Dedifferentiated amniotic fluid mesenchymal stem cell (primary cell): ENCODE measurements at regions not wholly inside any gene's neighbourhood (a gene's known extent, or its start where the extent isn't known, plus 50 kb on each side); places are given as distances from the start of the nearest gene placed in this dataset.
"Not testable (repeated sequence)": the region's sequence is repeated elsewhere in the genome, so short reads cannot be mapped to it uniquely, and the experiment has no call there.

Source experiments
- DNase-seq: peaks from one replicate; pipeline ENCODE4 v3.0.0-alpha.2; 2016; ENCODE audit errors: extremely low spot score

DNA sequence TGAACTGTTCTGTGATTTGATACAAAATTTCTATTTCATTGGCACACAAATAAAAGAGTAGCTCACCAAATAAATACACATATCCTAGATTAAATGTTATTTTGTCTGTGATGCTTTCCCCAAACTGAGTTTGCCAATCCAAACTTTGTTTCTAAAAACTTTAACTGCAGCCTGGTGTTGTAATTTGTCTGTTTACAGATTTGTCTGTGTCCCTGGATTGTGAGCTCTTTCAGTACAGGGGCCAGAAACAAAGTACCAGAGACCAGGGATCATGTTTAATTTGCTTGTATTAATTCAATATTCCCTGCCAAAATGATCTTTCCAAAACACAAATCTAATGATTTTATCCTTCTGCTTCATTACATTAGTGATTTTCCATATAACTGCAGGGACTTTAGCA is 1044.6 kb upstream of the GJE1 start:
- no peak for DNase-seq

DNA sequence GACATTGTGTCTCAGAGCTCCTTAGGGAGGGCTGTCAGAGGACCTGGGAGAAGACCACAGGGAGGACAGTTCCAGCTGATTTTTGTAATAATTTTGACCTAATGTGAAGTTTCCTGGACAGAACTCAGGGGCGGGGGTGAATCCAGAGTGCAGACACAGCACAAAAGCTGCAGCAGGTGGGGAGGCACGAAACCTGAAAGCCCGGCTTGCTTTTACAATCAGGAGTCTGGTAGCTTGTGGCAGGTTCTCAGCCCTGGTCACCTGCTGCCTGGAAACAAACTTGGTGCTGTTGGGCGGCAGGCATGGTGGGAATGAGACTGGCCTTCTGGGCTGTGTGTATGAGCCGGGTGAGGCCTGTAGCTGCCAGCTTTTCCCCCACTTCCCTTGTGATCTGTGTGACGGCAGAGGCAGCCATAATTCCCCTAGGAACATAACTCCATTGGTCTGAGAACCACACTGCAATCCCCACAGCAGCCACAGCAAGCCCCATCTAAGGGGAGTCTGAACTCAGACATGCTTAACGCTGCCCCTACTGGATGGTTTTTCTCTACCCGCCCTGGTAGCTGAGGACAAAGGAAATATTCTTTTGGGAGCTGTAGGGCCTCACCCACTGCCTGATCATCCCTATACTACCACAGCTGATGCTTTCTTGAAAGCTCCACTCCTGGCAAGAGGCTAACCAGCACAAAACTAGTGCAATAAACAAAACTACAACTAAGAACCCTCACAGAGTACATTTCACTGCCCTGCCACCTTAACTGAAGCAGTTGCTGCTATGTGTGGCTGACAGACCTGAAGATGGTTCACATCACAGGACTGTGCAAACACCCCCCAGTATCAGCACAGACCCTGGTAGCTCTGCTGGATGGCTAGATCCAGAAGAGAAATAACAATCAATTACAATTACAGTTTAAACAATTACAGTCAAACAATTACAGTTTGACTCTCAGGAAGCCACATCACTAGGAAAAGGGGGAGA is 1055.1 kb upstream of the GJE1 start:
- no peak for DNase-seq

DNA sequence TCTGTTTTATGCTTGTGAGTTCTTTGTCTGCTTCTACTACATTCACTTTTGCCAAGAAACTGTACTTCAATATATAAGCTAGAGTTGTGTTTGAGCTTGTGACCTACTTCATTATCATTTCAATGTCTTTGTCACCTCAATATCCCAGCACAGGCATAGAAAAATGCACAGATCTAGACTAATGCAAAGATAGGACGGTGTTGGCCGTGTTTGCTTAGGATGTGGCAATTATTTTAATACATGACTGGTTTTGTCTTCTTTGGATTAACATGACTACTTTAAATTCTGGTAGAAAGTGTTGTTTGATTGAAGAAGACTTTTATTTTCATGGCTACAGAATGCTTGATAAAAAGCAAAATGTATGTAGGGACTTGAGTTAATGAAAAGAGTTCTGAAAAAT is 1075.0 kb upstream of the GJE1 start:
- DNase-seq = no peak

DNA sequence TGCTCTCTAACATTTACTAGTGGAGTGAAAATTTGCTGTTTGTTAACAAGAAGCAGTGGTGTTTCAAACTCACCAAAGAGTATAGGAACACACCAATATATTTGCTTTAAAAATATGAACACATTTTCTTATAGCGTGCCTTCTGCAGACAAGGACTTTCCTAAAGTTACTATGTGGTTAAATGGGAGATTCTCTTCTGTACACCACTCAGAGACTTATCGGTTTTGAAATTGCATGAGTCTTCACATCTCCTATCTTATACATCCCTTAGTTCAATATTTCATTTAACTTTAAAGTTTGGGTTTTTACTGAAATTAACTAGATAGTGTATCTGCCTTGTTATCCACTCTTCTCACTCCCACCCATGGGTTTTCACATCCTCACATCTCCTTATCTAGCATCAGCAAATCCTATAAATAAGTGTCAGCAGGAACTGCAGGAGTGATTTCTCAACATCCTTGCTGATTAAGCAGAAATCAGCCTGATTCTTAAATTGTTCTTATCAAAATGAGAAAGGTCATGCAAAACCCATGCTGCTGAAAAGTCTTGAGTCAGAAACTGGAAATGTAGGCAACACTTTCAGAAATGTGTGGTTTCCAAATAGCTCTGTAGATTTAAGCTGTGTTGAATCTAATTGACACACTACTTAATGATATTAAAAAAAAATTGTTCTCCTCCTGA is 1075.6 kb upstream of the GJE1 start:
- DNase-seq = no peak

DNA sequence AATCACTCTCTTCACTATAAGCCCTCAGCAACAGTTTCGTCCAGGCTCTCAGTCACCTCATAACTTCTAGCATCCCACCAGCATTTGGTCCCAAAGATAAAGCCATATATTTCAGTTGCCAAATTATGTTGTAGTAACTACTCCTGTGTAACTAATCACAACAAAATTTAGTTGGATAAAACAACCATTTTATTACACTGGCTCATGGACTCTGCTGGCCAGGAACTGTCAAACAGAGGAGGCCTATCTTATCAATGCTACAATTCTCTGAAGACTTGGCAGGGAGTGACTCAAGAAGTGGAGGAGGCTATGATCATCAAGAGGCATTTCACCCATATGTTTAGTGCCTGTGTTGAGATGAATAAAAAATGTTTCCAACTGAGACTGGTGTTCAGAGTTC is 1082.3 kb upstream of the GJE1 start:
- no peak for DNase-seq

GRCh38 chr6:141048451-141048850 is 1084.3 kb upstream of the GJE1 start:
- no peak for DNase-seq

- not testable (repeated sequence) for DNase-seq
Measured at GRCh38 chr6:141046496-141046895, 1086.2 kb upstream of the GJE1 start.

- DNase-seq = no peak
Measured at GRCh38 chr6:141041596-141042087, 1091.1 kb upstream of the GJE1 start.

DNA sequence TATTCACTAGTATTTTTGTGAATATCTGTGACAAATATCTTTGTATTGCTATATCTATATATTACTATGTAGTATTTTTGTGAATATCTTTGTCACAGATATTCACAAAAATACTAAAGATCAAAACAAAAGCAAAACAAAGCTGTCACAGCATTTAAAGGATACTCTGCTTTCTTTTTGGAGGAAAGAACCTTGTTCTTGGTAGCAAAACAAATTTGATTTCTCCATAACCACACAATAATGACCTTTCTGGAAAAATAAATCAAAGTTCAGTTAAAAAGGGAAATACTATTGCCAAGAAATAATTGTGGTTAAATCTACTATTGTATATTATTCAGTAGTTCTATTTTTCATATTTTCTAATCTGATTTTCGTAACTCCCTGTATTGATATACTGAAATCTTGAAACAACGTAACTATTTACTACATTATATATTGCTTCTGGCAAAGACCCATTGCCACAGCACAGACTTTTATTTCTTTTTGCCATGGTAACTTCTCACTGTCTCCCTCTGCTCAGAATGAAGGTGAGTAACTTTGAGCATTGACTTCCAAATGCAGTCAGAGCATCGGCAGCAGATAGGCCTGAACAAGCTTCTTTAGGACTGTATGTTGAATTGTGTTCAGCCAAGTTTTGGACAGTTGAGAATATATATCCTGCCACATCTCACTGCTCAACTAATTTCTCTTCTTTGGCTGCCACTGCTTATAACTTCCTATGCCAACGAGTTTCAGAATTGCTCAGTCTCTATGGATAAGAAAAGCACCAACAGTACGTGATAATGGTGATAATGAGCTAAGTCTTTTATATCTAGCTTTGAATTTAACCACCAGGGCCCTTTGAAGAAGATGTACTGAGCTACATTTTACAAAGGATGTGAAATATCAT is 1097.2 kb upstream of the GJE1 start:
- DNase-seq = no peak

GRCh38 chr6:141033101-141033500 is 1099.6 kb upstream of the GJE1 start:
- no peak for DNase-seq

GRCh38 chr6:141029908-141030307 is 1102.8 kb upstream of the GJE1 start:
- DNase-seq = no peak

GRCh38 chr6:141028791-141029280 is 1103.9 kb upstream of the GJE1 start:
- no peak for DNase-seq

DNA sequence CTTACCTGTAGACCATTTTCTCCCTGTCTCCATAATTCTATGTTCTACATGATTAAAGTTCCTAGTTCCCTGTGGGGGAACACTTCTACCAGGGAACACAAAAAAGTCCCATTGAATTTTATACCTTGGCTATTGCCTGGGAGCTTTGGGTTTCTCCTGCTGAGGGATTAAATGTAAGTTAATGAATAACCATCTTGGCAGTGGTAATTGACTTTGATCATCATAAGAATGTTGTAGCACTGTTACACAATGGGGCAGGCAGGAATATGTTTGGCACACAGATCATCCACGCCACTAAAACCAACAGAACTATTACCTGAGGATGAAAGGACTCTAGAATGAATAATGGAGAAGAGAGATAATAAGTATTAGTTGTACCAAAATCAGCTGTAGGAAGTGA is 1106.2 kb upstream of the GJE1 start:
- no peak for DNase-seq

- no peak for DNase-seq
Measured at GRCh38 chr6:141024526-141024925, 1108.2 kb upstream of the GJE1 start.

DNA sequence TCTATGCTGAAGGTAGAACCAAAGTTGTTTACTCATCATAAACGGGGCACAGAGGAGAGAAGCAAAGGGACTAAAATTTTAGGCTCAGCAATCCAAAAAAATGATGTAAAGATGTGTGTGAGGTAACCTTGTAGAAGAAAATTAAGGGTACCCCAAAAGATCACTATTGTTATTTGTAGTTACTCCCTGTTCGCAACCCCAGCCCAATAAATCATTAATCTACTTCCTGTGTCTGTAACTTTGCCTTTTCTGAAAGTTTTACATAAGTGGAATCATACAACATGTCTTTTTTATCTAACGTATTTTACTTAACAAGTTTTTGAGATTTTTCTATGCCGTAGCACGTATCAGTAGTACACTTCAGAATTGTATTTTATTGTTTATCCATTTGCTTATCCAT is 1114.8 kb upstream of the GJE1 start:
- DNase-seq = no peak

GRCh38 chr6:141000917-141001316 is 1131.8 kb upstream of the GJE1 start:
- no peak for DNase-seq

- no peak for DNase-seq
Measured at GRCh38 chr6:140993515-140993914, 1139.2 kb upstream of the GJE1 start.

DNA sequence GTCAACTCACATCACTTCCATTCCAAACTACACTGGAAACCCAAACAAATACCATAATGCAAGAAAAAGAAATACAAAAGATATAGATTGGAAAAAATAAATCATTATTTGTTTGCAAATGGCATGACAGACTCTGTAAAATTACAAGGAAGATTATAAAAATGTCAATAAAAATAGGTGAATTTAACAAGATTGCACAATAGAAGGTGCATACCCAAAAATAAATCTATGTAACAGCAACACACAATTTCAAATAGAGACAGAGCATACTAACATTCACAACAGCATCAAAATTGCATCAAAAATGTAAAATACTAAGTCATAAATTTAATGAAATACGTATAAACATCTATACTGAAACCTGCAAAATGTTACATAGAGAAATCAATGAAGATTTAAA is 1140.0 kb upstream of the GJE1 start:
- DNase-seq = no peak

DNA sequence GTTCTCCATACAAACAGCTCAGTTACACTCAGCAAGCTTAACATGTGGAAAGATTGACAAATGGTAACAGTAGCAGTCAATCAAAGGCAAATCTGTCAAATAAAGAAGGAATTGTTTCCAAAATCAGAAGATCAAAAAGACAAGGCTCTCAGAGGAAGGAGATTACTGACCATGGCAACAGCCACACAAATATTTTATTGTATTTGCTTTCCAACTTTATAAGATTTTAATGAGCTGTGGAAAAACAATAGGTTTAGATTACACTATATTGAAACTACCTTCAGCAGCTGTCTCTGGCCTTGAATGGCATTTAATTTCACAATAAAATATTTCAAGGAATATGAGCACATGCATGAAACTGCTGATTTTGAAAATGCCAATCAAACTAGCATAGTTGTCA is 1143.9 kb upstream of the GJE1 start:
- peak; percentile 50 for DNase-seq

DNA sequence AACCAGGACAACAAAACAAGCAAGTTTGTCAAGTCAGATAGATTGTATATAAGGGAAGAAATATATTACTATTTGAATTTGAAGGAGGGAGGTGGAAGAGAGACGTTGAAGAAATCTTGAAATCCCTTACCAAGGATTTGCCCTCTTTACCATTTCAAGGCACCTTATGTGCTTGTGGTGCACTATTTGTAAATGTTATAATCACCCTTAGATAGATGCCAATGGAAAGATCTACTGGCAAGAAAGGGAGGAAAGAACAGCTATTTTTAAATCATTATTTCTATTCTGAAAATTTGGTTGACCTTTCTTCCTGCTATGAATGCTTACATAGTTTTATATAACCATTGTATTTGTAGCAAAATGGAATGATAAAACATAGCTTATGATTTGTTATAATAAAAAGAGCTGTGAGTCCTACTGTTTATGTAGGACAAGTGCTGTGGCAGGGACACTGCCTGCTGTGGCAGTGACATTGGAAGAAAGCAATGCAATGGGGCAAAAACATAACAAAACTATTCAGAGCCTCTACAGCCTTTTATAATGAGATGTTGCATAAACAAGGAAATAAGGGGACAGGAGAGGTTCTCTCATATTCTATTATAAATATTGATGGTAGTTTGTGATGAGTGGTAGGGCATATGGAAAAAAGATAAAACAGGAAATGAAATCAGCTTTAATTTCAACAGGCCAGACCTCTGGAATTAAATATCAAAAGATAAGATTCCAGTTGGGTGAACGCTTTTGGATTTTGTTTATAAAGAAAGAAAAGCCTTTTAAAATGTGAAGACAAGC is 1145.2 kb upstream of the GJE1 start:
- no peak for DNase-seq
